ENCODE measurements at regions not wholly inside any gene's neighbourhood (a gene's known extent, or its start where the extent isn't known, plus 50 kb on each side); places are given as distances from the start of the nearest gene placed in this dataset.

DNA sequence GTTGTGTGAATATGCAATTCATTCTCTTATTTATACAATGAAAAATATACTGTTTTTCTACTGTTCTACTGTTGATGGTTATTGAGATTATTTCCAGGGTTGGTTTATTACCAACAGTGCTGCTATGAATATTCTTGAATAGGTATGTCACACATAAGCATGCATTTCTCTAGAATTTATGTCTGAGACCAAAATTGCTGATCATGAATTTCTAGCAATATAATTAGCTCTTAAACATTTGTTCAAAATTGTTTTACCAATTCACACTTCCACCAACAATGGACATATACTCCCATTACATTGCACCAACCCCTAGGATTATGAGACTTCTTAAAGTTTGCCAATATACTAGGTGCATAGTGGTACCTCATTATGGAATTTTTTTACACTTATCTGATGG, 164.1 kb upstream of the KCNQ5 start:
- POLR2A ChIA-PET = no interaction called here
- in situ Hi-C loops (cut with MboI) = no loop called here

More for the DNA sequence above, 164.1 kb upstream of the KCNQ5 start:
- no peaks in the 10 kb centered on the region for H3K4me1 ChIP-seq (ENCODE audit: control insufficient read depth, insufficient read depth, low read length)
- H3K79me2 ChIP-seq (ENCODE audit: control insufficient read depth, insufficient read depth, low read length) = no peaks in the 10 kb centered on the region
- DNase-seq (ENCODE audit: low read depth, low spot score) (no peak), FAIRE-seq (no peak), ATAC-seq (no peak)
- H3K9ac ChIP-seq (ENCODE audit: control insufficient read depth, insufficient read depth, low read length) = no peak overlapping the region
- ChIA-PET CTCF (interaction anchor here (0.6 to 1.2 kb wide), 2 partner anchors 46 to 804 kb away, joined by 3 read pairs; no protein-coding TSS in a partner anchor), SMC1A (ENCODE audit: uncharacterized antibody, unreplicated experiment) (no interaction called here), RAD21 (ENCODE audit: unreplicated experiment) (no interaction called here)
- H2AFZ ChIP-seq (ENCODE audit: control insufficient read depth, low read depth, low read length) = no peak overlapping the region
- H3K36me3 ChIP-seq (ENCODE audit: control insufficient read depth in 2 of 2, insufficient read depth in 2 of 2, low read length in 1 of 2) = no peaks in the 10 kb centered on the region
- H3K9me3 ChIP-seq (replicated peaks; ENCODE audit: control insufficient read depth, insufficient read depth, low read length) = no peaks in the 10 kb centered on the region
- TF ChIP-seq, protein P1, sequence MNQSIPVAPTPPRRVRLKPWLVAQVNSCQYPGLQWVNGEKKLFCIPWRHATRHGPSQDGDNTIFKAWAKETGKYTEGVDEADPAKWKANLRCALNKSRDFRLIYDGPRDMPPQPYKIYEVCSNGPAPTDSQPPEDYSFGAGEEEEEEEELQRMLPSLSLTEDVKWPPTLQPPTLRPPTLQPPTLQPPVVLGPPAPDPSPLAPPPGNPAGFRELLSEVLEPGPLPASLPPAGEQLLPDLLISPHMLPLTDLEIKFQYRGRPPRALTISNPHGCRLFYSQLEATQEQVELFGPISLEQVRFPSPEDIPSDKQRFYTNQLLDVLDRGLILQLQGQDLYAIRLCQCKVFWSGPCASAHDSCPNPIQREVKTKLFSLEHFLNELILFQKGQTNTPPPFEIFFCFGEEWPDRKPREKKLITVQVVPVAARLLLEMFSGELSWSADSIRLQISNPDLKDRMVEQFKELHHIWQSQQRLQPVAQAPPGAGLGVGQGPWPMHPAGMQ (IDR thresholded peaks at IDR 0.05; ENCODE audit: borderline replicate concordance) = no peak
- no peak for TF ChIP-seq IKZF2 (IDR thresholded peaks at IDR 0.05)
- TF ChIP-seq ETV6 (conservative IDR thresholded peaks at IDR 0.05 in 1 of 2, IDR thresholded peaks at IDR 0.05 in 1 of 2; ENCODE audit: borderline replicate concordance in 1 of 2, low read depth in 1 of 2) = no peak
- no peak for TF ChIP-seq RBBP5 (conservative IDR thresholded peaks at IDR 0.05)
- TF ChIP-seq, protein P2, sequence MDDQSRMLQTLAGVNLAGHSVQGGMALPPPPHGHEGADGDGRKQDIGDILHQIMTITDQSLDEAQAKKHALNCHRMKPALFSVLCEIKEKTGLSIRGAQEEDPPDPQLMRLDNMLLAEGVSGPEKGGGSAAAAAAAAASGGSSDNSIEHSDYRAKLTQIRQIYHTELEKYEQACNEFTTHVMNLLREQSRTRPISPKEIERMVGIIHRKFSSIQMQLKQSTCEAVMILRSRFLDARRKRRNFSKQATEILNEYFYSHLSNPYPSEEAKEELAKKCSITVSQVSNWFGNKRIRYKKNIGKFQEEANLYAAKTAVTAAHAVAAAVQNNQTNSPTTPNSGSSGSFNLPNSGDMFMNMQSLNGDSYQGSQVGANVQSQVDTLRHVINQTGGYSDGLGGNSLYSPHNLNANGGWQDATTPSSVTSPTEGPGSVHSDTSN (IDR thresholded peaks at IDR 0.05; ENCODE audit: insufficient replicate concordance, low read depth, low read length) = no peak
- no peak for TF ChIP-seq LARP7 (IDR thresholded peaks at IDR 0.05)
- no peak for TF ChIP-seq NFYB (IDR thresholded peaks at IDR 0.05; ENCODE audit: insufficient read depth, low read depth, low read length)
- no peak for TF ChIP-seq SUPT20H (IDR thresholded peaks at IDR 0.05; ENCODE audit: borderline replicate concordance, control insufficient read depth, low read depth, low read length)
- TF ChIP-seq TAF1 (IDR thresholded peaks at IDR 0.05; ENCODE audit: borderline replicate concordance, low read depth, low read length) = no peak
- no TSS peak for BruUV-seq (replicated peaks)
- no peak overlapping the region for H3K4me3 ChIP-seq
- H4K20me1 ChIP-seq (ENCODE audit: control insufficient read depth, insufficient read depth) = no peaks in the 10 kb centered on the region
- no peaks in the 10 kb centered on the region for H3K27me3 ChIP-seq (replicated peaks in 1 of 2; ENCODE audit: control insufficient read depth in 2 of 2, insufficient read depth in 2 of 2, low read length in 1 of 2)
- intact Hi-C loops (cut with micrococcal nuclease; ENCODE audit: unreplicated experiment) = no loop called here
- no peak overlapping the region for H3K27ac ChIP-seq (ENCODE audit: control insufficient read depth, insufficient read depth)
- H3K4me2 ChIP-seq (ENCODE audit: control insufficient read depth, insufficient read depth) = no peak overlapping the region
